Panc1 (cell line): ENCODE measurements at regions not wholly inside any gene's neighbourhood (a gene's known extent, or its start where the extent isn't known, plus 50 kb on each side); places are given as distances from the start of the nearest gene placed in this dataset.

Source experiments
- ATAC-seq: fragments of 200-7000 bp; cut with Tn5 transposase; 2 replicates; pipeline ENCODE4 v1.9.1; 2020; ENCODE audit warnings: mild to moderate bottlenecking, moderate library complexity
- BruUV-seq: library from RNA; stranded (reverse); fragments of 400-500 nt; replicated peaks from 2 replicates; lab custom pipeline; 2021; lab: Mats Ljungman, UMichigan
- CTCF ChIA-PET: fragments of 300-600 bp; sonication (Branson Sonifier 250); formaldehyde crosslinking; loops from one replicate; lab custom pipeline; 2022; ENCODE audit warnings: antibody characterized with exemption; lab: Charles Lee
- POLR2A ChIA-PET: fragments of 300-600 bp; sonication (Branson Sonifier 250); formaldehyde crosslinking; loops from one replicate; lab custom pipeline; 2022; ENCODE audit warnings: antibody characterized with exemption; lab: Charles Lee
- DNase-seq: peaks from one replicate; pipeline ENCODE4 v3.0.0-alpha.2; 2010; ENCODE audit warnings: low read depth, low spot score
- H3K27ac ChIP-seq: 2 replicates; pipeline ENCODE4 v1.5.1; 2011; ENCODE audit warnings: mild to moderate bottlenecking, low read length, inconsistent platforms
- H3K27me3 ChIP-seq: fragments of 200-500 bp; sonication (Bioruptor generic); 2 replicates; pipeline ENCODE4 v1.6.0; 2014; ENCODE audit warnings: low read length, inconsistent platforms; ENCODE audit not compliant: control insufficient read depth, insufficient read depth
- H3K36me3 ChIP-seq: fragments of 200-500 bp; sonication (Bioruptor generic); 2 replicates; pipeline ENCODE4 v1.5.1; 2014; ENCODE audit warnings: inconsistent platforms, mild to moderate bottlenecking, low read length, moderate library complexity; ENCODE audit not compliant: control insufficient read depth, insufficient read depth
- H3K4me1 ChIP-seq: 2 replicates; pipeline ENCODE4 v1.5.1; 2011; ENCODE audit warnings: inconsistent platforms, mild to moderate bottlenecking, low read length, moderate library complexity; ENCODE audit not compliant: control insufficient read depth, insufficient read depth
- H3K4me3 ChIP-seq, 2 experiments: 2 replicates each; pipeline ENCODE4 v1.5.1; 2011 to 2012; ENCODE audit warnings: low read depth in 2 of 2, low read length in 2 of 2, mild to moderate bottlenecking in 2 of 2, inconsistent platforms in 1 of 2, moderate library complexity in 1 of 2
- H3K9me3 ChIP-seq: fragments of 200-500 bp; sonication (Bioruptor generic); 2 replicates; pipeline ENCODE4 v1.5.1; 2014; ENCODE audit warnings: low read depth, mild to moderate bottlenecking, inconsistent platforms, low read length, moderate library complexity; ENCODE audit not compliant: control insufficient read depth, insufficient read depth
- CTCF ChIP-seq: fragments of 450-650 bp; IDR thresholded peaks from 2 replicates; pipeline ENCODE4 v1.5.1; 2017; ENCODE audit warnings: mild to moderate bottlenecking
- POLR2AphosphoS5 ChIP-seq: IDR thresholded peaks from 2 replicates; pipeline ENCODE4 v1.6.1; 2012; ENCODE audit warnings: mild to moderate bottlenecking, low read depth, low read length, moderate library complexity
- REST ChIP-seq, 2 experiments: IDR thresholded peaks; 2 replicates each; pipeline ENCODE4 v1.6.1; 2011 to 2012; ENCODE audit warnings: low read depth in 2 of 2, control low read depth in 1 of 2, low read length in 1 of 2, mild to moderate bottlenecking in 1 of 2, moderate library complexity in 1 of 2; ENCODE audit not compliant: insufficient read depth in 1 of 2
- SIN3A ChIP-seq: IDR thresholded peaks from 2 replicates; pipeline ENCODE4 v1.6.1; 2012; ENCODE audit warnings: low read depth, mild to moderate bottlenecking, low read length, moderate library complexity, borderline replicate concordance; ENCODE audit not compliant: insufficient read depth
- TCF7L2 ChIP-seq: IDR thresholded peaks from 2 replicates; pipeline ENCODE4 v1.6.1; 2011; ENCODE audit warnings: mild to moderate bottlenecking, low read depth, low read length, inconsistent platforms
- in situ Hi-C: cut with HindIII; loops from 2 replicates; pipeline ENCODE4 v1.10.0; 2016; ENCODE audit warnings: low sequenced_read_pairs, low pct_unique_long_range_greater_than_20kb
- intact Hi-C: fragments of 100-400 bp; cut with micrococcal nuclease; formaldehyde crosslinking; loops from one replicate; pipeline ENCODE4 v1.10.0; 2022; ENCODE audit not compliant: unreplicated experiment

- intact Hi-C loops = no loop called here
- ChIA-PET POLR2A (interaction anchor here (0.7 kb wide), 1 partner anchor 13 kb away, joined by 5 read pairs; no protein-coding TSS in a partner anchor), CTCF (no interaction called here)
- in situ Hi-C loops = no loop called here
- H3K27me3 ChIP-seq = no peaks in the 10 kb centered on the region
- no peak for ATAC-seq
- TF ChIP-seq REST (IDR thresholded peaks at IDR 0.05; ENCODE audit: insufficient read depth in 1 of 2, low read depth in 2 of 2, low read length in 1 of 2) (no peak), POLR2AphosphoS5 (no peak), CTCF (no peak), SIN3A (no peak), TCF7L2 (no peak)
- H3K4me3 ChIP-seq = no peak overlapping the region
- H3K4me1 ChIP-seq = no peaks in the 10 kb centered on the region
- no TSS peak for BruUV-seq
- no peak for DNase-seq
- no peaks in the 10 kb centered on the region for H3K9me3 ChIP-seq
- H3K36me3 ChIP-seq = no peaks in the 10 kb centered on the region
- no peak overlapping the region for H3K27ac ChIP-seq
Measured at GRCh38 chr4:112813790-112814189, 176.8 kb downstream of the LARP7 start.

GRCh38 chr4:112817933-112818593 lies 181.1 kb downstream of the LARP7 start:
- H3K4me3 ChIP-seq = peak overlapping the region; percentile 38 to 61

GRCh38 chr4:112818594-112818965 lies 181.6 kb downstream of the LARP7 start:
- ATAC-seq (0 out of 2 replicates have a peak, but pooled peaks have one; percentile 53), DNase-seq (no peak)
- no peak for TF ChIP-seq SIN3A
- no peak for TF ChIP-seq CTCF
- no peak for TF ChIP-seq POLR2AphosphoS5
- no peak for TF ChIP-seq TCF7L2
- no peak for TF ChIP-seq REST (IDR thresholded peaks at IDR 0.05; ENCODE audit: insufficient read depth in 1 of 2, low read depth in 2 of 2, low read length in 1 of 2)
- ChIA-PET POLR2A (no interaction called here), CTCF (no interaction called here)
- Histone ChIP-seq H3K4me3 (peak overlapping the region; percentile 38 to 61), H3K9me3 (no peaks in the 10 kb centered on the region), H3K27ac (no peak overlapping the region), H3K36me3 (no peaks in the 10 kb centered on the region), H3K4me1 (no peaks in the 10 kb centered on the region), H3K27me3 (no peaks in the 10 kb centered on the region)
- intact Hi-C loops (no loop called here), in situ Hi-C loops (no loop called here)
- BruUV-seq = no TSS peak

More at GRCh38 chr4:112817933-112818593, 181.1 kb downstream of the LARP7 start:
- TSS peak; percentile 80 for BruUV-seq
- CTCF ChIA-PET = no interaction called here
- intact Hi-C loops (no loop called here), in situ Hi-C loops (no loop called here)
- peak; percentile 27 for DNase-seq
- Histone ChIP-seq H3K36me3 (no peaks in the 10 kb centered on the region), H3K4me1 (no peaks in the 10 kb centered on the region), H3K27ac (no peak overlapping the region), H3K27me3 (no peaks in the 10 kb centered on the region), H3K9me3 (no peaks in the 10 kb centered on the region)
- ATAC-seq = peak; percentile 94
- TF ChIP-seq SIN3A (no peak), TCF7L2 (0 out of 2 replicates have a peak, but pooled peaks have one; percentile 50)
- POLR2A ChIA-PET = no interaction called here
